LNCaP clone FGC (cell line): ENCODE measurements at regions not wholly inside any gene's neighbourhood (a gene's known extent, or its start where the extent isn't known, plus 50 kb on each side); places are given as distances from the start of the nearest gene placed in this dataset.

Experiments
- DNase-seq: peaks from one replicate; pipeline ENCODE4 v3.0.0-alpha.2; 2011; ENCODE audit warnings: low read depth
- H3K4me3 ChIP-seq: 2 replicates; pipeline ENCODE4 v1.5.1; 2011; ENCODE audit warnings: mild to moderate bottlenecking, low read depth, low read length, control low read depth
- TF ChIP-seq, protein P1 (sequence below): IDR thresholded peaks from 2 replicates; pipeline ENCODE4 v1.5.1; 2012; ENCODE audit warnings: mild to moderate bottlenecking; ENCODE audit not compliant: control insufficient read depth, insufficient read depth; ENCODE audit errors: extremely low read depth

DNA sequence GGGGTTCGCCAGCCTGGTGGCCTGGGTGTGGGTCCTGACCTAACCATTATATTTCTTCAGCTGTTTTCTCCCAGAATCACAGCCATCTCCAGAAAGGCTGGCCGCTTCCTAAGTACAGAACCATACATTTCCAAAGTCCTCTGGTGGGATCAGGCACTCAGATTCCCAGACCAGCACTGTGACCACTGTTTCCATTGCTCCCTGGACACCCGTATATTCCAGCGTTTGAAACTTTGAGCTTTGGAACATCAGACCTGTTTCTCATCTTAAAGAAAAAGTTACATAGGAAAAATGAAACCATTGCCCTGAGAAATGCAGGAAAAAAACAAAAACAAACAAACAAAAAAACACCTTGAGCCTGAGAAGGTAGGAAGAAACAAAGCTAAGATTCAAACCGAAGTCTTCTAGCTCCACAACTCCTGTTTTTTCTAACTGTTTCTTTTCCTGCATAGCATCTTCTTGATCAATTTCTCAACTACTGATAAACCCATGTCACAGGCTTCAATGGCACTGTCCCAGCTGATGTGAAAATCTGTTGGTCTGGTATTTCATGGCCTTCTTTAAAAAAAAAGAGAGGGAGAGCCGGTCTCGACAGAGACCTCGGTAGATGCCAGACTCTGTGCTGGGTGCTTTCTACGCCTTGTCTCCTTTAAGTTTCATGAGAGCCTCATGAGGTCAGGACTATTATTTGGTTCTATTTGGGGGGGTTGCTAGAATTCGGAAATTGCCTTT is 221.3 kb downstream of the TOMM20 start:
- DNase-seq, result no peak
- TF ChIP-seq, protein P1, sequence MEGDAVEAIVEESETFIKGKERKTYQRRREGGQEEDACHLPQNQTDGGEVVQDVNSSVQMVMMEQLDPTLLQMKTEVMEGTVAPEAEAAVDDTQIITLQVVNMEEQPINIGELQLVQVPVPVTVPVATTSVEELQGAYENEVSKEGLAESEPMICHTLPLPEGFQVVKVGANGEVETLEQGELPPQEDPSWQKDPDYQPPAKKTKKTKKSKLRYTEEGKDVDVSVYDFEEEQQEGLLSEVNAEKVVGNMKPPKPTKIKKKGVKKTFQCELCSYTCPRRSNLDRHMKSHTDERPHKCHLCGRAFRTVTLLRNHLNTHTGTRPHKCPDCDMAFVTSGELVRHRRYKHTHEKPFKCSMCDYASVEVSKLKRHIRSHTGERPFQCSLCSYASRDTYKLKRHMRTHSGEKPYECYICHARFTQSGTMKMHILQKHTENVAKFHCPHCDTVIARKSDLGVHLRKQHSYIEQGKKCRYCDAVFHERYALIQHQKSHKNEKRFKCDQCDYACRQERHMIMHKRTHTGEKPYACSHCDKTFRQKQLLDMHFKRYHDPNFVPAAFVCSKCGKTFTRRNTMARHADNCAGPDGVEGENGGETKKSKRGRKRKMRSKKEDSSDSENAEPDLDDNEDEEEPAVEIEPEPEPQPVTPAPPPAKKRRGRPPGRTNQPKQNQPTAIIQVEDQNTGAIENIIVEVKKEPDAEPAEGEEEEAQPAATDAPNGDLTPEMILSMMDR, result no peak
- H3K4me3 ChIP-seq, result no peak overlapping the region

- DNase-seq, result no peak
- TF ChIP-seq, protein P1, result no peak
- no peak overlapping the region for H3K4me3 ChIP-seq
Observed at GRCh38 chr1:234906654-234907053, 222.0 kb downstream of the TOMM20 start.

DNA sequence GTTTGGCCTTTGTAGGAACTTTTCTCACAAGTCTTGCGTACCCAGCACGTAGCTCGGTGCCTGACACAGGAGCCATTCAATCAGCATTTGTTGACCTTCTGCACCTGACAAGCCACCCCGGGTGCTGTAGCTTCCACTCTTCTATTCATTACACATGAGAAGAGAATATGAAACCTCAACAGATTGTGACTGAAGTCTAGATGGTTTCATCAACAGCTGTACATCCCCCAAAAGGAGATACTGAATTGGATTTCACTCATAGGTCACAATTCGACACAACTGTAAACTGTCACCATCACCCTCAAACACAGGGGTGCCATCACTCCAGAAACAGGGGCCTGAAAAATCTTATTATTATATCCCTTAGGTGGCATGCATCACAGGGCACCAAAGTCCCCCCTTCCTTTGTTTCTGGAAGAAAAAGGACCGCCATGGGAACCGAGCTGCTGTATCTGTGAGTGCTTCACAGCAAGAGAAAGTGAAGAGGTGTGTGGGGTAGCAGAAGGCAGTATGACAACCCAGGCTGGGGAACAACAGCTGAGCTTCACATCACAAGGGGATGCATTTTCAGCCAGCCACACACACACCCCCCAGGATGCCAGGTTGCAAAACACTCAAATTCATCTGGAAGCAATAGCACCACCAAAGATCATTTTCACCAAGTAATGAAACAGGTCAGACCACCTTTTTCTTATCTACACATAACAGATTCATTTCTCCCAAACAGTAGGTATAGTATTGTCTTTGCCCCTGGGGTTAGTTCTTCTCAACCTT is 225.7 kb downstream of the TOMM20 start:
- DNase-seq, result no peak
- TF ChIP-seq, protein P1, result no peak

DNA sequence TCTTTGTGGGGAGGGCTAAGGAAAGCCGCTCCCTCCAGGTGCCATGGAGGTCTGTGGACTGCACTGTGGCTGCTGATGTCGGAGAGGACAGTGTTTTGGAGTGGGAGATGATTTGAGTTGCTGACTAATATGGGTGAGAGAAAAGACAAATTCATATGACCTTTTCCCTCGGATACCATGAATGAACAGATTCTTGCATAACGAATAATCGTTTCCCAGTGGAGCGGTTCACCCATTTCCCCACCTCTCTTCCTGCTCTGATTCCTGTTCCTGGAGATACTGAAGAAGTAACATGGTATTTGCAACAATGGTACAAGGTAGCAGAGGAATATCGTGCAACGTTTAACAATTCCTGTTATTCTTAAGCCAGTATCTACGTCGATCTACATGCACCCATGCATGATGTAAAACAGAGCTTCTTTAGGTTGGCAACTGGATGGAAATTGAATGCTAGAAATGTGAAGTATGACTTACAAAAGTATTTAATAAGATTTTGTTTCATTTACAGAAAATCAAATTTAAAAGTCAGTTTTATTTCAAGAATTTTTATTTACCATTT is 227.1 kb downstream of the TOMM20 start:
- DNase-seq, result no peak
- no peak overlapping the region for H3K4me3 ChIP-seq
- TF ChIP-seq, protein P1, result no peak

More for the DNA sequence above, 225.7 kb downstream of the TOMM20 start:
- no peak overlapping the region for H3K4me3 ChIP-seq

DNA sequence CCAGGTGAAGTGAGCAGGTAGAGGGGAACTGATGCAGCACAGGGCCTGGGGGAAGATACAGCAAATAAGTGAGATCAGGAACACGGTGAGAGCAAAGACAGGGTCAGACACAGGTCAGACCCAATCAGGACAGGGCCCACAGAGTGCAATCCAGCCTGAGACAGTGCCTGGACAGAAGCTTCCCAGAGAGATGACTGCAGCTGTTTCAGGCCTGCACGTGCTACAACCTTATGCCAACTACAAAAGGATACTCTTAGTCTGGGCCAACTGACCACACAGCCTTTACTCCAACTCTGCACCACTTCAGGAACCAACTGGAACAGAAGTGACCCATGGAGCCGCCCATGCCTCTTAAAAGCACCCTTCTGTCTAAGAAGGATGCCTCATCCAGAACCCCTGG is 228.0 kb downstream of the TOMM20 start:
- no peak for DNase-seq

GRCh38 chr1:234899730-234900072 is 228.9 kb downstream of the TOMM20 start:
- H3K4me3 ChIP-seq, result no peak overlapping the region
- TF ChIP-seq, protein P1, result no peak
- DNase-seq, result no peak

More for the DNA sequence above, 228.0 kb downstream of the TOMM20 start:
- no peak overlapping the region for H3K4me3 ChIP-seq
- TF ChIP-seq, protein P1, result no peak
